NK-92 treated with Interleukin-12 subunit alpha and Interleukin-12 subunit beta, amount 100 ng/mL, for 24 hours (cell line): ENCODE measurements at regions not wholly inside any gene's neighbourhood (a gene's known extent, or its start where the extent isn't known, plus 50 kb on each side); places are given as distances from the start of the nearest gene placed in this dataset.
"Not testable (repeated sequence)": the region's sequence is repeated elsewhere in the genome, so short reads cannot be mapped to it uniquely, and the experiment has no call there.

ENCODE experiments used
- DNase-seq: peaks from one replicate; lab custom pipeline; 2025; lab: John Stamatoyannopoulos, UW

- DNase-seq: not testable (repeated sequence)
Observed at GRCh38 chr16:88228751-88229150, 154.0 kb upstream of the ZNF469 start.

GRCh38 chr16:88229710-88230109, 153.0 kb upstream of the ZNF469 start:
- DNase-seq: not testable (repeated sequence)

GRCh38 chr16:88230276-88230966, 152.3 kb upstream of the ZNF469 start:
- not testable (repeated sequence) for DNase-seq

GRCh38 chr16:88230967-88231615, 151.7 kb upstream of the ZNF469 start:
- DNase-seq: not testable (repeated sequence)

GRCh38 chr16:88231839-88232238, 150.9 kb upstream of the ZNF469 start:
- not testable (repeated sequence) for DNase-seq

GRCh38 chr16:88232401-88233258, 150.1 kb upstream of the ZNF469 start:
- DNase-seq: not testable (repeated sequence)

GRCh38 chr16:88233621-88234420, 148.9 kb upstream of the ZNF469 start:
- DNase-seq: not testable (repeated sequence)

- not testable (repeated sequence) for DNase-seq
Observed at GRCh38 chr16:88234421-88235271, 148.1 kb upstream of the ZNF469 start.

GRCh38 chr16:88235691-88236090, 147.1 kb upstream of the ZNF469 start:
- not testable (repeated sequence) for DNase-seq

GRCh38 chr16:88236229-88236628, 146.5 kb upstream of the ZNF469 start:
- not testable (repeated sequence) for DNase-seq

- not testable (repeated sequence) for DNase-seq
Observed at GRCh38 chr16:88237314-88237713, 145.4 kb upstream of the ZNF469 start.

GRCh38 chr16:88237761-88238415, 144.9 kb upstream of the ZNF469 start:
- not testable (repeated sequence) for DNase-seq

- DNase-seq: not testable (repeated sequence)
Observed at GRCh38 chr16:88238732-88239274, 144.0 kb upstream of the ZNF469 start.

GRCh38 chr16:88240118-88240517, 142.6 kb upstream of the ZNF469 start:
- not testable (repeated sequence) for DNase-seq

- DNase-seq: not testable (repeated sequence)
Observed at GRCh38 chr16:88240776-88241175, 142.0 kb upstream of the ZNF469 start.

- not testable (repeated sequence) for DNase-seq
Observed at GRCh38 chr16:88241404-88242311, 141.1 kb upstream of the ZNF469 start.

GRCh38 chr16:88242312-88243295, 140.2 kb upstream of the ZNF469 start:
- not testable (repeated sequence) for DNase-seq
